Panc1 (cell line): ENCODE measurements at regions not wholly inside any gene's neighbourhood (a gene's known extent, or its start where the extent isn't known, plus 50 kb on each side); places are given as distances from the start of the nearest gene placed in this dataset.

ENCODE experiments used
- ATAC-seq: fragments of 200-7000 bp; cut with Tn5 transposase; 2 replicates; pipeline ENCODE4 v1.9.1; 2020; ENCODE audit warnings: mild to moderate bottlenecking, moderate library complexity
- BruUV-seq: library from RNA; stranded (reverse); fragments of 400-500 nt; replicated peaks from 2 replicates; lab custom pipeline; 2021; lab: Mats Ljungman, UMichigan
- CTCF ChIA-PET: fragments of 300-600 bp; sonication (Branson Sonifier 250); formaldehyde crosslinking; loops from one replicate; lab custom pipeline; 2022; ENCODE audit warnings: antibody characterized with exemption; lab: Charles Lee
- POLR2A ChIA-PET: fragments of 300-600 bp; sonication (Branson Sonifier 250); formaldehyde crosslinking; loops from one replicate; lab custom pipeline; 2022; ENCODE audit warnings: antibody characterized with exemption; lab: Charles Lee
- DNase-seq: peaks from one replicate; pipeline ENCODE4 v3.0.0-alpha.2; 2010; ENCODE audit warnings: low read depth, low spot score
- H3K27ac ChIP-seq: 2 replicates; pipeline ENCODE4 v1.5.1; 2011; ENCODE audit warnings: mild to moderate bottlenecking, low read length, inconsistent platforms
- H3K27me3 ChIP-seq: fragments of 200-500 bp; sonication (Bioruptor generic); 2 replicates; pipeline ENCODE4 v1.6.0; 2014; ENCODE audit warnings: low read length, inconsistent platforms; ENCODE audit not compliant: control insufficient read depth, insufficient read depth
- H3K36me3 ChIP-seq: fragments of 200-500 bp; sonication (Bioruptor generic); 2 replicates; pipeline ENCODE4 v1.5.1; 2014; ENCODE audit warnings: inconsistent platforms, mild to moderate bottlenecking, low read length, moderate library complexity; ENCODE audit not compliant: control insufficient read depth, insufficient read depth
- H3K4me1 ChIP-seq: 2 replicates; pipeline ENCODE4 v1.5.1; 2011; ENCODE audit warnings: inconsistent platforms, mild to moderate bottlenecking, low read length, moderate library complexity; ENCODE audit not compliant: control insufficient read depth, insufficient read depth
- H3K4me3 ChIP-seq, 2 experiments: 2 replicates each; pipeline ENCODE4 v1.5.1; 2011 to 2012; ENCODE audit warnings: low read depth in 2 of 2, low read length in 2 of 2, mild to moderate bottlenecking in 2 of 2, inconsistent platforms in 1 of 2, moderate library complexity in 1 of 2
- H3K9me3 ChIP-seq: fragments of 200-500 bp; sonication (Bioruptor generic); 2 replicates; pipeline ENCODE4 v1.5.1; 2014; ENCODE audit warnings: low read depth, mild to moderate bottlenecking, inconsistent platforms, low read length, moderate library complexity; ENCODE audit not compliant: control insufficient read depth, insufficient read depth
- CTCF ChIP-seq: fragments of 450-650 bp; IDR thresholded peaks from 2 replicates; pipeline ENCODE4 v1.5.1; 2017; ENCODE audit warnings: mild to moderate bottlenecking
- POLR2AphosphoS5 ChIP-seq: IDR thresholded peaks from 2 replicates; pipeline ENCODE4 v1.6.1; 2012; ENCODE audit warnings: mild to moderate bottlenecking, low read depth, low read length, moderate library complexity
- SIN3A ChIP-seq: IDR thresholded peaks from 2 replicates; pipeline ENCODE4 v1.6.1; 2012; ENCODE audit warnings: low read depth, mild to moderate bottlenecking, low read length, moderate library complexity, borderline replicate concordance; ENCODE audit not compliant: insufficient read depth
- TCF7L2 ChIP-seq: IDR thresholded peaks from 2 replicates; pipeline ENCODE4 v1.6.1; 2011; ENCODE audit warnings: mild to moderate bottlenecking, low read depth, low read length, inconsistent platforms
- in situ Hi-C: cut with HindIII; loops from 2 replicates; pipeline ENCODE4 v1.10.0; 2016; ENCODE audit warnings: low sequenced_read_pairs, low pct_unique_long_range_greater_than_20kb
- intact Hi-C: fragments of 100-400 bp; cut with micrococcal nuclease; formaldehyde crosslinking; loops from one replicate; pipeline ENCODE4 v1.10.0; 2022; ENCODE audit not compliant: unreplicated experiment
- TF ChIP-seq, protein P1 (sequence below), 2 experiments: IDR thresholded peaks; 2 replicates each; pipeline ENCODE4 v1.6.1; 2011 to 2012; ENCODE audit warnings: low read depth in 2 of 2, control low read depth in 1 of 2, low read length in 1 of 2, mild to moderate bottlenecking in 1 of 2, moderate library complexity in 1 of 2; ENCODE audit not compliant: insufficient read depth in 1 of 2

DNA sequence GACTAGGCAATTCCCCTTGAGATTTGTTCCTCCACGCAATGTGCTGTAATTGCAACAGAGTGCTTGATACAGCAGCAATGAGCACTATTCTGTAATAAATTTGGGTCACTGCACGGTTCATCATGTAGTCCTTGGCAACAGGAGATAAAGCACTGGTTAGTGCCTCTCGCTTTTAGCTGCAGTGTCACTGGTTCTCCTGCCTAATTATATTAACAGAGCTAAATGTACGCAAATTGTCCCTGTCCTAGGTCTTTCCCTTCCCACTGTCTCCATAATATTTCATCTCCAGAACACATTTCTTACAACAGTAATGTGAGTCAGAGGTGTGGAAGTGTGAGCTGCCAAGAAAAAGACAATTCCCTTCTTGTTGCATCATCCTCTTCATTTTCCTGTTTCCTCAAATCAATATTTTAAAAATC is 553.1 kb downstream of the ZNF608 start:
- in situ Hi-C loops (no loop called here), intact Hi-C loops (no loop called here)
- H3K4me3 ChIP-seq: no peak overlapping the region
- ATAC-seq (no peak), DNase-seq (no peak)
- POLR2A ChIA-PET: interaction anchor here (0.7 kb wide), 1 partner anchor 880 kb away, joined by 9 read pairs; no protein-coding TSS in a partner anchor
- H3K27ac ChIP-seq: no peak overlapping the region; the same call in 1 of the 2 replicates
- no peaks in the 10 kb centered on the region for H3K27me3 ChIP-seq
- TF ChIP-seq, protein P1, sequence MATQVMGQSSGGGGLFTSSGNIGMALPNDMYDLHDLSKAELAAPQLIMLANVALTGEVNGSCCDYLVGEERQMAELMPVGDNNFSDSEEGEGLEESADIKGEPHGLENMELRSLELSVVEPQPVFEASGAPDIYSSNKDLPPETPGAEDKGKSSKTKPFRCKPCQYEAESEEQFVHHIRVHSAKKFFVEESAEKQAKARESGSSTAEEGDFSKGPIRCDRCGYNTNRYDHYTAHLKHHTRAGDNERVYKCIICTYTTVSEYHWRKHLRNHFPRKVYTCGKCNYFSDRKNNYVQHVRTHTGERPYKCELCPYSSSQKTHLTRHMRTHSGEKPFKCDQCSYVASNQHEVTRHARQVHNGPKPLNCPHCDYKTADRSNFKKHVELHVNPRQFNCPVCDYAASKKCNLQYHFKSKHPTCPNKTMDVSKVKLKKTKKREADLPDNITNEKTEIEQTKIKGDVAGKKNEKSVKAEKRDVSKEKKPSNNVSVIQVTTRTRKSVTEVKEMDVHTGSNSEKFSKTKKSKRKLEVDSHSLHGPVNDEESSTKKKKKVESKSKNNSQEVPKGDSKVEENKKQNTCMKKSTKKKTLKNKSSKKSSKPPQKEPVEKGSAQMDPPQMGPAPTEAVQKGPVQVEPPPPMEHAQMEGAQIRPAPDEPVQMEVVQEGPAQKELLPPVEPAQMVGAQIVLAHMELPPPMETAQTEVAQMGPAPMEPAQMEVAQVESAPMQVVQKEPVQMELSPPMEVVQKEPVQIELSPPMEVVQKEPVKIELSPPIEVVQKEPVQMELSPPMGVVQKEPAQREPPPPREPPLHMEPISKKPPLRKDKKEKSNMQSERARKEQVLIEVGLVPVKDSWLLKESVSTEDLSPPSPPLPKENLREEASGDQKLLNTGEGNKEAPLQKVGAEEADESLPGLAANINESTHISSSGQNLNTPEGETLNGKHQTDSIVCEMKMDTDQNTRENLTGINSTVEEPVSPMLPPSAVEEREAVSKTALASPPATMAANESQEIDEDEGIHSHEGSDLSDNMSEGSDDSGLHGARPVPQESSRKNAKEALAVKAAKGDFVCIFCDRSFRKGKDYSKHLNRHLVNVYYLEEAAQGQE (IDR thresholded peaks at IDR 0.05; ENCODE audit: insufficient read depth in 1 of 2, low read depth in 2 of 2, low read length in 1 of 2): no peak
- TF ChIP-seq SIN3A (no peak), CTCF (no peak), POLR2AphosphoS5 (no peak), TCF7L2 (no peak)
- H3K4me1 ChIP-seq: no peaks in the 10 kb centered on the region
- H3K9me3 ChIP-seq: no peaks in the 10 kb centered on the region
- CTCF ChIA-PET: no interaction called here
- H3K36me3 ChIP-seq: no peaks in the 10 kb centered on the region
- BruUV-seq: no TSS peak

DNA sequence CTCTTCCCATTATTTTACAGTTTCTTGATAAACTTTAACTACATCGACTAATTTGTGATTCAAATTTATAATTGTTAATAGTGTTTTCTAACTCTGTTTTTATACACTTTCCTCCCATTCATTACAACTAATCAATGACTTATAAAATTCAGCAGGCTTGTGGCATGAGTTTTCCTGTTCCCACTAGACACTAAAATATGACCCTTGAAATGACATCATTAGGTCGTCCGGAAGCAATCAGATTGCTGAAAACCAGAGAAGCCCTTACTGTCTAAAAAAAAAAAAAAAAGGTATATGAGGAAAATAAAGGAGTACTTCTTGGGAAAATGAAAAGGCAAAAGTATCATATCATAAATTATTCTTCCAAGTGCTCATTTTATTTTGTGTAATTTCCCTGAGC is 553.7 kb downstream of the ZNF608 start:
- Histone ChIP-seq H3K4me1 (no peaks in the 10 kb centered on the region), H3K27me3 (no peaks in the 10 kb centered on the region), H3K36me3 (no peaks in the 10 kb centered on the region), H3K9me3 (no peaks in the 10 kb centered on the region), H3K27ac (no peak overlapping the region), H3K4me3 (no peak overlapping the region)
- DNase-seq (no peak), ATAC-seq (no peak)
- POLR2A ChIA-PET: interaction anchor here (0.7 kb wide), 1 partner anchor 881 kb away, joined by 9 read pairs; no protein-coding TSS in a partner anchor
- TF ChIP-seq POLR2AphosphoS5 (no peak), CTCF (no peak), TCF7L2 (no peak), SIN3A (no peak)
- TF ChIP-seq, protein P1 (IDR thresholded peaks at IDR 0.05; ENCODE audit: insufficient read depth in 1 of 2, low read depth in 2 of 2, low read length in 1 of 2): no peak
- in situ Hi-C loops (no loop called here), intact Hi-C loops (no loop called here)
- BruUV-seq: no TSS peak
- CTCF ChIA-PET: no interaction called here
